CD14-positive monocyte (primary cell): ENCODE measurements at regions not wholly inside any gene's neighbourhood (a gene's known extent, or its start where the extent isn't known, plus 50 kb on each side); places are given as distances from the start of the nearest gene placed in this dataset.

ENCODE experiments used
- DNase-seq, 3 donors: peaks; one replicate each; pipeline ENCODE4 v3.0.0-alpha.2; 2011 to 2022
- H2AFZ ChIP-seq: 2 replicates; pipeline ENCODE4 v1.6.0; 2012; ENCODE audit warnings: mild to moderate bottlenecking, low read depth, low read length, inconsistent platforms; ENCODE audit not compliant: insufficient read depth, poor library complexity, severe bottlenecking
- H3K27ac ChIP-seq, 2 donors: 1 replicate in 1 of 2; 2 replicates in 1 of 2; pipeline ENCODE4 v1.5.1; 2012 to 2013; ENCODE audit warnings: low read length in 2 of 2, control low read depth in 1 of 2, inconsistent platforms in 1 of 2, low read depth in 1 of 2, mild to moderate bottlenecking in 1 of 2
- H3K27me3 ChIP-seq, 2 donors: one replicate each; pipeline versions ENCODE4 v1.6.0 to v1.6.1; 2011 to 2013; ENCODE audit warnings: low read length in 2 of 2; ENCODE audit not compliant: control insufficient read depth in 2 of 2, insufficient read depth in 2 of 2
- H3K36me3 ChIP-seq, 2 donors: replicated peaks in 1 of 2; 1 replicate in 1 of 2; 2 replicates in 1 of 2; pipeline versions ENCODE4 v1.5.1 to v1.6.1; 2012 to 2013; ENCODE audit warnings: low read length in 2 of 2, control low read depth in 1 of 2, inconsistent platforms in 1 of 2, mild to moderate bottlenecking in 1 of 2; ENCODE audit not compliant: insufficient read depth in 2 of 2, control insufficient read depth in 1 of 2
- H3K4me1 ChIP-seq, 2 donors: 1 replicate in 1 of 2; 2 replicates in 1 of 2; pipeline versions ENCODE4 v1.5.1 to v1.6.1; 2012 to 2013; ENCODE audit warnings: low read length in 2 of 2, control low read depth in 1 of 2, inconsistent platforms in 1 of 2, mild to moderate bottlenecking in 1 of 2, moderate library complexity in 1 of 2; ENCODE audit not compliant: insufficient read depth in 2 of 2, control insufficient read depth in 1 of 2
- H3K4me2 ChIP-seq: replicated peaks from 2 replicates; pipeline ENCODE3; 2012; ENCODE audit warnings: low read length, moderate library complexity, mild to moderate bottlenecking; ENCODE audit not compliant: poor library complexity, severe bottlenecking; ENCODE audit errors: extremely low read depth
- H3K4me3 ChIP-seq, 3 experiments: fragments of 200-600 bp in 1 of 3; sonication (generic) in 1 of 3; replicated peaks in 1 of 3; 1 replicate in 2 of 3; 2 replicates in 1 of 3; pipeline ENCODE4 v1.5.1; 2011 to 2013; ENCODE audit warnings: low read length in 3 of 3, mild to moderate bottlenecking in 3 of 3, control low read depth in 2 of 3, low read depth in 2 of 3, inconsistent platforms in 1 of 3, moderate library complexity in 1 of 3
- H3K79me2 ChIP-seq: 2 replicates; pipeline ENCODE4 v1.6.0; 2012; ENCODE audit warnings: mild to moderate bottlenecking, control low read depth, inconsistent platforms, low read length, moderate library complexity; ENCODE audit not compliant: insufficient read depth
- H3K9ac ChIP-seq: 2 replicates; pipeline ENCODE4 v1.6.0; 2017; ENCODE audit warnings: low read length, mild to moderate bottlenecking; ENCODE audit not compliant: insufficient read depth, poor library complexity, severe bottlenecking
- H3K9me3 ChIP-seq, 2 donors: replicated peaks in 1 of 2; 1 replicate in 1 of 2; 2 replicates in 1 of 2; pipeline versions ENCODE4 v1.5.1 to v1.6.1; 2012 to 2013; ENCODE audit warnings: low read length in 2 of 2, control low read depth in 1 of 2; ENCODE audit not compliant: control insufficient read depth in 1 of 2, insufficient read depth in 1 of 2
- H4K20me1 ChIP-seq: 2 replicates; pipeline ENCODE4 v1.6.0; 2012; ENCODE audit warnings: mild to moderate bottlenecking, low read length, control low read depth, moderate library complexity; ENCODE audit not compliant: insufficient read depth
- H3K27ac Mint-ChIP-seq, 7 donors: one replicate each; pipeline ENCODE4 v1.8.0; 2020; ENCODE audit warnings: mild to moderate bottlenecking in 7 of 7, mixed read lengths in 7 of 7, moderate library complexity in 6 of 7, inconsistent platforms in 2 of 7
- H3K27me3 Mint-ChIP-seq, 3 donors: one replicate each; pipeline ENCODE4 v1.8.0; 2021 to 2022; ENCODE audit warnings: low read depth in 3 of 3, mild to moderate bottlenecking in 3 of 3, mixed read lengths in 3 of 3, moderate library complexity in 3 of 3, inconsistent platforms in 1 of 3
- H3K36me3 Mint-ChIP-seq, 2 donors: one replicate each; pipeline ENCODE4 v1.8.0; 2020; ENCODE audit warnings: mixed read lengths in 2 of 2, inconsistent platforms in 1 of 2, mild to moderate bottlenecking in 1 of 2
- H3K4me1 Mint-ChIP-seq: one replicate; pipeline ENCODE4 v1.8.0; 2020; ENCODE audit warnings: mild to moderate bottlenecking, mixed read lengths
- H3K4me3 Mint-ChIP-seq, 2 donors: one replicate each; pipeline ENCODE4 v1.8.0; 2020; ENCODE audit warnings: mild to moderate bottlenecking in 2 of 2, mixed read lengths in 2 of 2, moderate library complexity in 1 of 2
- H3K9me3 Mint-ChIP-seq, 7 donors: one replicate each; pipeline ENCODE4 v1.8.0; 2020 to 2022; ENCODE audit warnings: mixed read lengths in 7 of 7, mild to moderate bottlenecking in 6 of 7, moderate library complexity in 6 of 7, inconsistent platforms in 2 of 7
- CTCF ChIP-seq: fragments of 200-600 bp; IDR thresholded peaks from one replicate; pipeline ENCODE4 v1.8.0; 2022; ENCODE audit warnings: antibody characterized with exemption, mild to moderate bottlenecking
- WGBS: methylation state at CpG from one replicate; pipeline ENCODE4 v1.1.5; 2013; ENCODE audit warnings: missing lambda C conversion rate; ENCODE audit not compliant: insufficient coverage; 5-methylcytosine and 5-hydroxymethylcytosine counted together
- intact Hi-C, 2 donors: fragments of 100-400 bp; cut with micrococcal nuclease; formaldehyde crosslinking; loops; one replicate each; pipeline versions ENCODE4 v1.15.0 to v1.15.1; 2023

- Histone ChIP-seq H2AFZ (no peak overlapping the region), H3K9me3 (no peaks in the 10 kb centered on the region), H3K4me3 (no peak overlapping the region), H4K20me1 (no peaks in the 10 kb centered on the region), H3K27ac (no peak overlapping the region), H3K36me3 (no peaks in the 10 kb centered on the region), H3K4me1 (no peaks in the 10 kb centered on the region), H3K27me3 (no peaks in the 10 kb centered on the region), H3K79me2 (no peaks in the 10 kb centered on the region), H3K4me2 (no peak overlapping the region), H3K9ac (no peak overlapping the region)
- H3K27me3 Mint-ChIP-seq, result peaks cover 0 to 7% (median 4%) of the 10 kb centered on the region in 3 donors
- TF ChIP-seq CTCF, result no peak
- no peak overlapping the region for H3K27ac Mint-ChIP-seq
- WGBS, result no CpG with 5 or more reads among the region's 1 CpG
- intact Hi-C loops, result no loop called here
- peaks cover 0 to 17% (median 4%) of the 10 kb centered on the region in 7 donors for H3K9me3 Mint-ChIP-seq
- no peak overlapping the region for H3K4me3 Mint-ChIP-seq
- DNase-seq, result no peak
- H3K4me1 Mint-ChIP-seq, result no peaks in the 10 kb centered on the region
- H3K36me3 Mint-ChIP-seq, result no peaks in the 10 kb centered on the region
Observed at GRCh38 chr4:122083989-122084388, 68.1 kb upstream of the BLTP1 start.

DNA sequence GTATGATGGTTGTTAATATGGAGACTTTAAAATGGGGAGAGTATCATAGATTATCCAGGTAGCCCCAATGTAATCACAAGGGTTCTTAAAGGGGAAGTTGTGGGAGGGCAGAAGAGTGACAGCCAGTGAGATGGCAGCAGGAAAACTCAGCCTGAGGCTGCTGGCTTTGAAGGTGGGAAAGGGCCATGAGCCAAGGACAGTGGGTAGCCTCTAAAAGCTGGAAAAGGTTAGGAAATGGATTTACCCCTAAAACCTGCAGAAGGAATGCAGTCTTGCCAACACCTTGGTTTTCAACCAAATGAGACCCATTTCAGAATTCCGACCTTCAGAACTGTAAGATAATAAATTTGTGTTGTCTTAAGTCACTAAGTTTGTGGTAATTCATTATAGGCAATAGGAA lies 68.8 kb upstream of the BLTP1 start:
- Mint-ChIP-seq H3K27ac (no peak overlapping the region), H3K4me3 (no peak overlapping the region), H3K27me3 (peaks cover 0 to 4% (median 3%) of the 10 kb centered on the region in 3 donors), H3K4me1 (no peaks in the 10 kb centered on the region), H3K36me3 (no peaks in the 10 kb centered on the region), H3K9me3 (peaks cover 0 to 17% (median 5%) of the 10 kb centered on the region in 7 donors)
- Histone ChIP-seq H3K4me2 (no peak overlapping the region), H4K20me1 (no peaks in the 10 kb centered on the region), H3K9me3 (no peaks in the 10 kb centered on the region), H3K27ac (no peak overlapping the region), H2AFZ (no peak overlapping the region), H3K9ac (no peak overlapping the region), H3K36me3 (no peaks in the 10 kb centered on the region), H3K79me2 (no peaks in the 10 kb centered on the region), H3K4me1 (no peaks in the 10 kb centered on the region), H3K4me3 (no peak overlapping the region), H3K27me3 (no peaks in the 10 kb centered on the region)
- intact Hi-C loops, result no loop called here
- no CpG with 5 or more reads among the region's 1 CpG for WGBS
- DNase-seq, result no peak
- no peak for TF ChIP-seq CTCF
